HepG2 (cell line): ENCODE measurements at regions not wholly inside any gene's neighbourhood (a gene's known extent, or its start where the extent isn't known, plus 50 kb on each side); places are given as distances from the start of the nearest gene placed in this dataset.
A peak's percentile ranks its signal among the peaks of the same experiment; 100 is the strongest.

Experiments
- EP300 ChIP-seq, 3 experiments: sonication (generic) in 1 of 3; formaldehyde crosslinking in 1 of 3; IDR thresholded peaks; 2 replicates each; pipeline versions ENCODE4 v1.5.1 to v1.6.1; 2011 to 2020; ENCODE audit warnings: low read depth in 2 of 3, low read length in 2 of 3, borderline replicate concordance in 1 of 3, improper control_type of control experiment in 1 of 3, mild to moderate bottlenecking in 1 of 3, missing genetic modification reagents in 1 of 3, moderate library complexity in 1 of 3
- HCFC1 ChIP-seq: fragments of 150-350 bp; IDR thresholded peaks from 2 replicates; pipeline ENCODE4 v1.6.1; 2014; ENCODE audit warnings: low read depth, low read length
- ISL2 ChIP-seq: sonication (generic); formaldehyde crosslinking; IDR thresholded peaks from 2 replicates; pipeline ENCODE4 v1.5.0; 2020; ENCODE audit warnings: missing genetic modification reagents
- JUNB ChIP-seq: sonication (generic); formaldehyde crosslinking; IDR thresholded peaks from 2 replicates; pipeline ENCODE4 v1.8.0; 2022; ENCODE audit warnings: missing genetic modification reagents, mild to moderate bottlenecking, borderline replicate concordance
- KLF13 ChIP-seq: sonication (generic); formaldehyde crosslinking; IDR thresholded peaks from 2 replicates; pipeline ENCODE4 v1.4.0; 2020; ENCODE audit warnings: mild to moderate bottlenecking, missing genetic modification reagents
- MAF1 ChIP-seq: sonication (generic); formaldehyde crosslinking; IDR thresholded peaks from 2 replicates; pipeline ENCODE4 v1.5.0; 2020; ENCODE audit warnings: missing genetic modification reagents, borderline replicate concordance
- ONECUT2 ChIP-seq: sonication (generic); formaldehyde crosslinking; IDR thresholded peaks from 2 replicates; pipeline ENCODE4 v1.4.0; 2020; ENCODE audit warnings: missing genetic modification reagents
- SKI ChIP-seq: fragments of 450-650 bp; IDR thresholded peaks from one replicate; pipeline ENCODE4 v1.6.1; 2018; ENCODE audit warnings: mild to moderate bottlenecking; ENCODE audit not compliant: partially characterized antibody
- ZNF331 ChIP-seq: sonication (generic); formaldehyde crosslinking; IDR thresholded peaks from 2 replicates; pipeline ENCODE4 v1.4.0; 2020; ENCODE audit warnings: missing genetic modification reagents
- ZSCAN12 ChIP-seq: sonication (generic); formaldehyde crosslinking; IDR thresholded peaks from 2 replicates; pipeline ENCODE4 v1.9.0; 2021; ENCODE audit warnings: mild to moderate bottlenecking, missing genetic modification reagents
- TF ChIP-seq, protein P1 (sequence below): IDR thresholded peaks from 2 replicates; pipeline ENCODE4 v1.6.1; 2018; ENCODE audit warnings: missing genetic modification reagents
- TF ChIP-seq, protein P2 (sequence below): sonication (generic); formaldehyde crosslinking; IDR thresholded peaks from 2 replicates; pipeline ENCODE4 v1.4.0; 2020; ENCODE audit warnings: mild to moderate bottlenecking, missing genetic modification reagents
- TF ChIP-seq, protein P3 (sequence below): IDR thresholded peaks from 2 replicates; pipeline ENCODE4 v1.6.1; 2018; ENCODE audit warnings: missing genetic modification reagents, mild to moderate bottlenecking, missing compliant biosample characterization
- TF ChIP-seq, protein P4 (sequence below): sonication (generic); formaldehyde crosslinking; IDR thresholded peaks from 2 replicates; pipeline ENCODE4 v1.4.0; 2020; ENCODE audit warnings: mild to moderate bottlenecking, missing genetic modification reagents
- TF ChIP-seq, protein P5 (sequence below): sonication (generic); formaldehyde crosslinking; IDR thresholded peaks from 2 replicates; pipeline ENCODE4 v1.8.0; 2022; ENCODE audit warnings: low read depth, missing genetic modification reagents
- TF ChIP-seq, protein P6 (sequence below): sonication (generic); formaldehyde crosslinking; IDR thresholded peaks from 2 replicates; pipeline ENCODE4 v1.4.0; 2020; ENCODE audit warnings: low read depth, mild to moderate bottlenecking, missing genetic modification reagents

DNA sequence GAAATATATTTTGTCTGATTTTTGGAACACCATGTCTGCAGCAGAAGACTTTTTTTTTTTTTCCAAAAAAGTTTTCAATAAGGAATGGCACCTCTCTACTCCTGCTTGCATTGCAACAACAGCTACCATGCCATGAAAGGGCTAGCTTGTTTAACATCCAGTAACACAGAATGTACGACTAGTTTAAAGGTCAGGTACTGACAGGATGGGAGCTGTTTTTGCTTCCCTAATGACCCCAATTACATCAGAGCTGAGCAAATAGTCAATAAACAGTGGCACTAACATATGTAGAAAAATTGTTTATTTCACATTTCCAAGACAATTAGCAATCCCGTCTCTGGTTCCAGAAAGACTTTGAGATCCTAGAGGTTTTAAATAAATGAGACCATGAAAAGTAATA lies 693.8 kb downstream of the NR2F1-AS1 start (continued):
- TF ChIP-seq, protein P1, sequence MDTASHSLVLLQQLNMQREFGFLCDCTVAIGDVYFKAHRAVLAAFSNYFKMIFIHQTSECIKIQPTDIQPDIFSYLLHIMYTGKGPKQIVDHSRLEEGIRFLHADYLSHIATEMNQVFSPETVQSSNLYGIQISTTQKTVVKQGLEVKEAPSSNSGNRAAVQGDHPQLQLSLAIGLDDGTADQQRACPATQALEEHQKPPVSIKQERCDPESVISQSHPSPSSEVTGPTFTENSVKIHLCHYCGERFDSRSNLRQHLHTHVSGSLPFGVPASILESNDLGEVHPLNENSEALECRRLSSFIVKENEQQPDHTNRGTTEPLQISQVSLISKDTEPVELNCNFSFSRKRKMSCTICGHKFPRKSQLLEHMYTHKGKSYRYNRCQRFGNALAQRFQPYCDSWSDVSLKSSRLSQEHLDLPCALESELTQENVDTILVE (CRISPR knock-in tag): peak; percentile 79
- no peak for TF ChIP-seq ZSCAN12 (CRISPR knock-in tag)
- TF ChIP-seq ONECUT2 (CRISPR knock-in tag): peak; percentile 79
- no peak for TF ChIP-seq MAF1 (CRISPR knock-in tag)
- no peak for TF ChIP-seq KLF13 (CRISPR knock-in tag)
- TF ChIP-seq, protein P2, sequence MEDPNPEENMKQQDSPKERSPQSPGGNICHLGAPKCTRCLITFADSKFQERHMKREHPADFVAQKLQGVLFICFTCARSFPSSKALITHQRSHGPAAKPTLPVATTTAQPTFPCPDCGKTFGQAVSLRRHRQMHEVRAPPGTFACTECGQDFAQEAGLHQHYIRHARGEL (CRISPR knock-in tag): no peak
- TF ChIP-seq ISL2: peak; percentile 97
- TF ChIP-seq, protein P3, sequence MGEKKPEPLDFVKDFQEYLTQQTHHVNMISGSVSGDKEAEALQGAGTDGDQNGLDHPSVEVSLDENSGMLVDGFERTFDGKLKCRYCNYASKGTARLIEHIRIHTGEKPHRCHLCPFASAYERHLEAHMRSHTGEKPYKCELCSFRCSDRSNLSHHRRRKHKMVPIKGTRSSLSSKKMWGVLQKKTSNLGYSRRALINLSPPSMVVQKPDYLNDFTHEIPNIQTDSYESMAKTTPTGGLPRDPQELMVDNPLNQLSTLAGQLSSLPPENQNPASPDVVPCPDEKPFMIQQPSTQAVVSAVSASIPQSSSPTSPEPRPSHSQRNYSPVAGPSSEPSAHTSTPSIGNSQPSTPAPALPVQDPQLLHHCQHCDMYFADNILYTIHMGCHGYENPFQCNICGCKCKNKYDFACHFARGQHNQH (CRISPR knock-in tag): peak; percentile 84; the same call in 1 of the 2 replicates
- TF ChIP-seq ZNF331 (CRISPR knock-in tag): peak; percentile 91
- TF ChIP-seq JUNB (CRISPR knock-in tag): peak; percentile 42; the same call in 1 of the 2 replicates
- TF ChIP-seq, protein P4, sequence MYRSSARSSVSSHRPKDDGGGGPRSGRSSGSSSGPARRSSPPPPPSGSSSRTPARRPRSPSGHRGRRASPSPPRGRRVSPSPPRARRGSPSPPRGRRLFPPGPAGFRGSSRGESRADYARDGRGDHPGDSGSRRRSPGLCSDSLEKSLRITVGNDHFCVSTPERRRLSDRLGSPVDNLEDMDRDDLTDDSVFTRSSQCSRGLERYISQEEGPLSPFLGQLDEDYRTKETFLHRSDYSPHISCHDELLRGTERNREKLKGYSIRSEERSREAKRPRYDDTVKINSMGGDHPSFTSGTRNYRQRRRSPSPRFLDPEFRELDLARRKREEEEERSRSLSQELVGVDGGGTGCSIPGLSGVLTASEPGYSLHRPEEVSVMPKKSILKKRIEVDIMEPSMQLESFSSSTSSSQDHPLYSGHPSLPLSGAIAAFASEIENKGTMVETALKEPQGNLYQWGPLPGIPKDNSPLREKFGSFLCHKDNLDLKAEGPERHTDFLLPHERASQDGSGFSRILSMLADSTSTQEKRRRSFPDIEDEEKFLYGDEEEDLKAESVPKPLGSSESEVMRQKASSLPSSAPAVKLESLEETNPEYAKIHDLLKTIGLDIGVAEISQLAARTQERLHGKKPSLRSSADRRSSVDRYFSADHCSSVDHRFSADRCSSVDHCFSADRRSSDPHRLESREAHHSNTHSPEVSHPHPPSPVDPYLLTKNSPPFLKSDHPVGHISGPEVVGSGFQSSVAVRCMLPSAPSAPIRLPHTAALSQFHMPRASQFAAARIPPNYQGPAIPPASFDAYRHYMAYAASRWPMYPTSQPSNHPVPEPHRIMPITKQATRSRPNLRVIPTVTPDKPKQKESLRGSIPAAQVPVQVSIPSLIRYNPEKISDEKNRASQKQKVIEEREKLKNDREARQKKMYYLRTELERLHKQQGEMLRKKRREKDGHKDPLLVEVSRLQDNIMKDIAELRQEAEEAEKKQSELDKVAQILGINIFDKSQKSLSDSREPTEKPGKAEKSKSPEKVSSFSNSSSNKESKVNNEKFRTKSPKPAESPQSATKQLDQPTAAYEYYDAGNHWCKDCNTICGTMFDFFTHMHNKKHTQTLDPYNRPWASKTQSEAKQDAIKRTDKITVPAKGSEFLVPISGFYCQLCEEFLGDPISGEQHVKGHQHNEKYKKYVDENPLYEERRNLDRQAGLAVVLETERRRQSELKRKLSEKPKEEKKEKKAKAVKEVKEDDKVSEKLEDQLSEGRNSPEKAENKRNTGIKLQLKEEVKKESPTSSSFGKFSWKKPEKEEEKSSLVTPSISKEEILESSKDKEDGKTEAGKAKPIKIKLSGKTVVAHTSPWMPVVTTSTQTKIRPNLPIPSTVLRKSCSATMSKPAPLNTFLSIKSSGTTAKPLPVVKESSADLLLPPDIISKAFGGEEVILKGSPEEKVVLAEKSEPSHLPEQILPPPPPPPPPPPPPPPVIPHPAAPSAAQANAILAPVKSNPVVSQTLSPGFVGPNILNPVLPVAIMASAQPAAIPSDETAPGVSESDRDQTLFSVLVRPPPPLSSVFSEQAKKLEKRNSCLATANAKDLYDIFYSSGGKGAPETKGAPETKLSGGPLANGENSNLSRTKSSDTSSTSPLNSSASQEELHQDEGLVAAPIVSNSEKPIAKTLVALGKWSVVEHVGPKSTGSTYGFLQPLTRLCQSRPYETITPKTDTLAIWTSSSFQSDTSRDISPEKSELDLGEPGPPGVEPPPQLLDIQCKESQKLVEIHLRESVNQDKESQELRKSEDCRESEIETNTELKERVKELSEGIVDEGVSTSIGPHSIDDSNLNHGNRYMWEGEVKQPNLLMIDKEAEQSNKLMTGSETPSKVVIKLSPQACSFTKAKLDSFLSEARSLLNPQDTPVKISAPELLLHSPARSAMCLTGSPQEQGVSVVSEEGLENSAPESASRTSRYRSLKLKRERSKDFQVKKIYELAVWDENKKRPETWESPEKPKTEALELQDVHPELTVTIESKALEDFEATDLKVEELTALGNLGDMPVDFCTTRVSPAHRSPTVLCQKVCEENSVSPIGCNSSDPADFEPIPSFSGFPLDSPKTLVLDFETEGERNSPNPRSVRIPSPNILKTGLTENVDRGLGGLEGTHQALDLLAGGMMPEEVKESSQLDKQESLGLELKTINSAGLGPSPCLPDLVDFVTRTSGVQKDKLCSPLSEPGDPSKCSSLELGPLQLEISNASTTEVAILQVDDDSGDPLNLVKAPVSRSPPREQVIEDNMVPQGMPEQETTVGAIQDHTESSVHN (CRISPR knock-in tag): no peak
- TF ChIP-seq, protein P5, sequence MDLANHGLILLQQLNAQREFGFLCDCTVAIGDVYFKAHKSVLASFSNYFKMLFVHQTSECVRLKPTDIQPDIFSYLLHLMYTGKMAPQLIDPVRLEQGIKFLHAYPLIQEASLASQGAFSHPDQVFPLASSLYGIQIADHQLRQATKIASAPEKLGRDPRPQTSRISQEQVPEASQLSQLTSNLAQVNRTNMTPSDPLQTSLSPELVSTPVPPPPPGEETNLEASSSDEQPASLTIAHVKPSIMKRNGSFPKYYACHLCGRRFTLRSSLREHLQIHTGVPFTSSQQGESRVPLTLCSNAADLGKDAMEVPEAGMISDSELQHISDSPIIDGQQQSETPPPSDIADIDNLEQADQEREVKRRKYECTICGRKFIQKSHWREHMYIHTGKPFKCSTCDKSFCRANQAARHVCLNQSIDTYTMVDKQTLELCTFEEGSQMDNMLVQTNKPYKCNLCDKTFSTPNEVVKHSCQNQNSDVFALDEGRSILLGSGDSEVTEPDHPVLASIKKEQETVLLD: no peak
- peak in 1 of 2 experiments; percentile 98; a peak in 2 of 4 replicates for TF ChIP-seq EP300 (IDR thresholded peaks at IDR 0.05; ENCODE audit: low read depth in 2 of 2, low read length in 2 of 2)
- TF ChIP-seq EP300 (CRISPR knock-in tag; IDR thresholded peaks at IDR 0.05; ENCODE audit: borderline replicate concordance): peak; percentile 94
- TF ChIP-seq, protein P6, sequence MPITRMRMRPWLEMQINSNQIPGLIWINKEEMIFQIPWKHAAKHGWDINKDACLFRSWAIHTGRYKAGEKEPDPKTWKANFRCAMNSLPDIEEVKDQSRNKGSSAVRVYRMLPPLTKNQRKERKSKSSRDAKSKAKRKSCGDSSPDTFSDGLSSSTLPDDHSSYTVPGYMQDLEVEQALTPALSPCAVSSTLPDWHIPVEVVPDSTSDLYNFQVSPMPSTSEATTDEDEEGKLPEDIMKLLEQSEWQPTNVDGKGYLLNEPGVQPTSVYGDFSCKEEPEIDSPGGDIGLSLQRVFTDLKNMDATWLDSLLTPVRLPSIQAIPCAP (CRISPR knock-in tag): no peak
- no peak for TF ChIP-seq SKI
- TF ChIP-seq HCFC1: no peak
